ENCODE measurements at regions not wholly inside any gene's neighbourhood (a gene's known extent, or its start where the extent isn't known, plus 50 kb on each side); places are given as distances from the start of the nearest gene placed in this dataset.

- intact Hi-C loops (cut with micrococcal nuclease; ENCODE audit: unreplicated experiment): no loop called here
- BruUV-seq (replicated peaks): no TSS peak
- CTCF ChIA-PET: no interaction called here
These were observed 570.7 kb downstream of the PCDH7 start for GRCh38 chr4:31290836-31291235.

GRCh38 chr4:31291238-31291637 lies 571.1 kb downstream of the PCDH7 start:
- Mint-ChIP-seq H3K27ac (ENCODE audit: unreplicated experiment) (no peak overlapping the region), H3K27me3 (ENCODE audit: unreplicated experiment) (no peaks in the 10 kb centered on the region), H3K9me3 (ENCODE audit: low read depth, unreplicated experiment) (peaks cover 6% of the 10 kb centered on the region), H3K36me3 (ENCODE audit: insufficient read depth, unreplicated experiment) (no peaks in the 10 kb centered on the region), H3K4me1 (ENCODE audit: low read depth, unreplicated experiment) (no peaks in the 10 kb centered on the region), H3K4me3 (ENCODE audit: low read depth, unreplicated experiment) (no peak overlapping the region)
- no peak for TF ChIP-seq CTCF (IDR thresholded peaks at IDR 0.05; ENCODE audit: unreplicated experiment)
- BruUV-seq (replicated peaks): no TSS peak
- intact Hi-C loops (cut with micrococcal nuclease; ENCODE audit: unreplicated experiment): no loop called here
- CTCF ChIA-PET: no interaction called here
- DNase-seq: no peak

More at GRCh38 chr4:31290836-31291235, 570.7 kb downstream of the PCDH7 start:
- Mint-ChIP-seq H3K27ac (ENCODE audit: unreplicated experiment) (no peak overlapping the region), H3K27me3 (ENCODE audit: unreplicated experiment) (no peaks in the 10 kb centered on the region), H3K4me1 (ENCODE audit: low read depth, unreplicated experiment) (no peaks in the 10 kb centered on the region), H3K9me3 (ENCODE audit: low read depth, unreplicated experiment) (peaks cover 6% of the 10 kb centered on the region), H3K36me3 (ENCODE audit: insufficient read depth, unreplicated experiment) (no peaks in the 10 kb centered on the region), H3K4me3 (ENCODE audit: low read depth, unreplicated experiment) (no peak overlapping the region)
- no peak for DNase-seq
- TF ChIP-seq CTCF (IDR thresholded peaks at IDR 0.05; ENCODE audit: unreplicated experiment): no peak

GRCh38 chr4:31294655-31295480 lies 574.7 kb downstream of the PCDH7 start:
- no TSS peak for BruUV-seq (replicated peaks)
- no peak for DNase-seq
- no peaks in the 10 kb centered on the region for H3K27me3 Mint-ChIP-seq (ENCODE audit: unreplicated experiment)
- intact Hi-C loops (cut with micrococcal nuclease; ENCODE audit: unreplicated experiment): no loop called here
- H3K36me3 Mint-ChIP-seq (ENCODE audit: insufficient read depth, unreplicated experiment): no peaks in the 10 kb centered on the region
- no peak overlapping the region for H3K27ac Mint-ChIP-seq (ENCODE audit: unreplicated experiment)
- peaks cover 5% of the 10 kb centered on the region for H3K9me3 Mint-ChIP-seq (ENCODE audit: low read depth, unreplicated experiment)
- no peaks in the 10 kb centered on the region for H3K4me1 Mint-ChIP-seq (ENCODE audit: low read depth, unreplicated experiment)
- H3K4me3 Mint-ChIP-seq (ENCODE audit: low read depth, unreplicated experiment): no peak overlapping the region
- TF ChIP-seq CTCF (IDR thresholded peaks at IDR 0.05; ENCODE audit: unreplicated experiment): no peak
- CTCF ChIA-PET: no interaction called here

- H3K27me3 Mint-ChIP-seq (ENCODE audit: unreplicated experiment): no peaks in the 10 kb centered on the region
- no peaks in the 10 kb centered on the region for H3K4me1 Mint-ChIP-seq (ENCODE audit: low read depth, unreplicated experiment)
- no TSS peak for BruUV-seq (replicated peaks)
- no peak overlapping the region for H3K27ac Mint-ChIP-seq (ENCODE audit: unreplicated experiment)
- CTCF ChIA-PET: no interaction called here
- no peak for TF ChIP-seq CTCF (IDR thresholded peaks at IDR 0.05; ENCODE audit: unreplicated experiment)
- peaks cover 5% of the 10 kb centered on the region for H3K9me3 Mint-ChIP-seq (ENCODE audit: low read depth, unreplicated experiment)
- no peak for DNase-seq
- H3K4me3 Mint-ChIP-seq (ENCODE audit: low read depth, unreplicated experiment): no peak overlapping the region
- intact Hi-C loops (cut with micrococcal nuclease; ENCODE audit: unreplicated experiment): no loop called here
- no peaks in the 10 kb centered on the region for H3K36me3 Mint-ChIP-seq (ENCODE audit: insufficient read depth, unreplicated experiment)
These were observed 578.6 kb downstream of the PCDH7 start for GRCh38 chr4:31298737-31299136.

All from Calu3 (cell line).